ENCODE measurements at regions not wholly inside any gene's neighbourhood (a gene's known extent, or its start where the extent isn't known, plus 50 kb on each side); places are given as distances from the start of the nearest gene placed in this dataset.
"Not testable (repeated sequence)": the region's sequence is repeated elsewhere in the genome, so short reads cannot be mapped to it uniquely, and the experiment has no call there.

- not testable (repeated sequence) for TF ChIP-seq YY1 (IDR thresholded peaks at IDR 0.05; ENCODE audit: insufficient read depth, insufficient read length); SUZ12 (IDR thresholded peaks at IDR 0.05; ENCODE audit: extremely low read depth, insufficient read depth, insufficient read length); ZNF274 (IDR thresholded peaks at IDR 0.05; ENCODE audit: low read depth, low read length)
These were observed 130.0 kb downstream of the TNFRSF13B start for GRCh38 chr17:16841896-16842295.

Data from NT2/D1 (cell line).